H1 (cell line): ENCODE measurements at regions not wholly inside any gene's neighbourhood (a gene's known extent, or its start where the extent isn't known, plus 50 kb on each side); places are given as distances from the start of the nearest gene placed in this dataset.

Experiments
- CTCF ChIA-PET: fragments of 300-600 bp; sonication (Branson Sonifier 250); formaldehyde crosslinking; loops from one replicate; lab custom pipeline; 2021; ENCODE audit not compliant: partially characterized antibody; lab: Charles Lee
- POLR2A ChIA-PET: fragments of 300-600 bp; sonication (Branson Sonifier 250); formaldehyde crosslinking; loops from one replicate; lab custom pipeline; 2021; ENCODE audit warnings: inconsistent platforms; ENCODE audit not compliant: partially characterized antibody; lab: Charles Lee
- DNase-seq, 2 experiments: peaks; one replicate each; pipeline versions ENCODE4 v3.0.0 to v3.0.0-alpha.2; 2010 to 2022; ENCODE audit warnings: low spot score in 2 of 2, low read depth in 1 of 2, mixed read lengths in 1 of 2
- FAIRE-seq: peaks from 2 replicates; lab custom pipeline; 2011; peaks lifted over from hg19 to GRCh38; lab: Jason Lieb, UNC
- H2AFZ ChIP-seq: 2 replicates; pipeline ENCODE4 v1.8.1; 2012; ENCODE audit warnings: low read length, inconsistent platforms
- H2AK5ac ChIP-seq: 2 replicates; pipeline ENCODE4 v1.6.1; 2013; ENCODE audit warnings: low read depth, low read length
- H2BK120ac ChIP-seq: replicated peaks from 2 replicates; pipeline ENCODE3; 2013; ENCODE audit warnings: low read depth, low read length, inconsistent platforms
- H2BK12ac ChIP-seq: 2 replicates; pipeline ENCODE4 v1.6.1; 2013; ENCODE audit warnings: low read depth, low read length
- H2BK15ac ChIP-seq: 2 replicates; pipeline ENCODE4 v1.6.1; 2013; ENCODE audit warnings: low read length
- H2BK20ac ChIP-seq: 2 replicates; pipeline ENCODE4 v1.6.1; 2013; ENCODE audit warnings: low read length
- H2BK5ac ChIP-seq: 2 replicates; pipeline ENCODE4 v1.6.1; 2013; ENCODE audit warnings: low read depth, low read length
- H3K14ac ChIP-seq: 2 replicates; pipeline ENCODE4 v1.6.1; 2013; ENCODE audit warnings: inconsistent platforms; ENCODE audit not compliant: insufficient read length
- H3K18ac ChIP-seq: 2 replicates; pipeline ENCODE4 v1.6.1; 2013; ENCODE audit warnings: low read length; ENCODE audit errors: extremely low read depth
- H3K23ac ChIP-seq: 2 replicates; pipeline ENCODE4 v1.6.1; 2013; ENCODE audit warnings: inconsistent platforms; ENCODE audit not compliant: insufficient read length
- H3K23me2 ChIP-seq: 2 replicates; pipeline ENCODE4 v1.6.1; 2013; ENCODE audit warnings: low read depth, low read length
- H3K27ac ChIP-seq: 2 replicates; pipeline ENCODE4 v1.6.1; 2011; ENCODE audit warnings: low read depth, low read length, inconsistent platforms
- H3K27me3 ChIP-seq, 4 experiments: replicated peaks in 1 of 4; 1 replicate in 1 of 4; 2 replicates in 3 of 4; pipeline versions ENCODE4 v1.6.1 to v1.8.1; 2011 to 2013; ENCODE audit warnings: low read length in 3 of 4, mild to moderate bottlenecking in 3 of 4, inconsistent platforms in 2 of 4, mixed read lengths in 2 of 4, moderate library complexity in 1 of 4; ENCODE audit not compliant: control insufficient read depth in 3 of 4, insufficient read depth in 3 of 4; ENCODE audit errors: extremely low read depth in 1 of 4
- H3K36me3 ChIP-seq, 4 experiments: 2 replicates each; pipeline versions ENCODE4 v1.6.1 to v1.8.1; 2011 to 2013; ENCODE audit warnings: mild to moderate bottlenecking in 4 of 4, low read length in 3 of 4, moderate library complexity in 2 of 4, control low read depth in 1 of 4, inconsistent platforms in 1 of 4; ENCODE audit not compliant: insufficient read depth in 4 of 4, control insufficient read depth in 2 of 4
- H3K4ac ChIP-seq: replicated peaks from 2 replicates; pipeline ENCODE3; 2013; ENCODE audit warnings: low read length, low read depth, mixed read lengths, inconsistent platforms; ENCODE audit not compliant: insufficient read length
- H3K4me1 ChIP-seq, 4 experiments: replicated peaks in 1 of 4; 1 replicate in 1 of 4; 2 replicates in 3 of 4; pipeline versions ENCODE4 v1.6.1 to v1.8.1; 2011 to 2013; ENCODE audit warnings: low read length in 3 of 4, inconsistent platforms in 2 of 4, mixed read lengths in 1 of 4; ENCODE audit not compliant: insufficient read depth in 4 of 4, control insufficient read depth in 3 of 4
- H3K4me2 ChIP-seq, 2 experiments: 2 replicates each; pipeline versions ENCODE4 v1.6.1 to v1.8.1; 2011 to 2013; ENCODE audit warnings: low read depth in 2 of 2, low read length in 2 of 2, control low read depth in 1 of 2, inconsistent platforms in 1 of 2, mild to moderate bottlenecking in 1 of 2; ENCODE audit not compliant: insufficient read depth in 1 of 2
- H3K4me3 ChIP-seq, 4 experiments: fragments of 200-600, 300-600 bp in 1 of 4; sonication (generic), shearing (Covaris generic), sonication (Bioruptor Twin) in 1 of 4; 2 replicates each; pipeline versions ENCODE4 v1.5.1 to v1.8.1; 2011 to 2016; ENCODE audit warnings: low read length in 4 of 4, low read depth in 3 of 4, control low read depth in 2 of 4, inconsistent platforms in 2 of 4, mild to moderate bottlenecking in 2 of 4, mixed read lengths in 1 of 4, moderate library complexity in 1 of 4; ENCODE audit not compliant: insufficient read depth in 2 of 4; ENCODE audit errors: extremely low read depth in 1 of 4
- H3K56ac ChIP-seq: replicated peaks from 2 replicates; pipeline ENCODE3; 2013; ENCODE audit warnings: low read depth, mild to moderate bottlenecking, mixed read lengths, low read length, inconsistent platforms; ENCODE audit not compliant: insufficient read length
- H3K79me1 ChIP-seq: 2 replicates; pipeline ENCODE4 v1.6.1; 2013; ENCODE audit warnings: low read depth, low read length, control low read depth
- H3K79me2 ChIP-seq, 2 experiments: 2 replicates each; pipeline versions ENCODE4 v1.6.1 to v1.8.1; 2012 to 2013; ENCODE audit warnings: low read length in 2 of 2, mild to moderate bottlenecking in 2 of 2, inconsistent platforms in 1 of 2; ENCODE audit not compliant: insufficient read depth in 2 of 2, control insufficient read depth in 1 of 2
- H3K9ac ChIP-seq, 4 experiments: replicated peaks in 1 of 4; 1 replicate in 1 of 4; 2 replicates in 3 of 4; pipeline versions ENCODE4 v1.6.1 to v1.8.1; 2011 to 2013; ENCODE audit warnings: low read depth in 3 of 4, low read length in 3 of 4, control low read depth in 2 of 4, mild to moderate bottlenecking in 2 of 4, moderate library complexity in 2 of 4, inconsistent platforms in 1 of 4; ENCODE audit errors: extremely low read depth in 1 of 4
- H3K9me3 ChIP-seq, 2 experiments: 2 replicates each; pipeline versions ENCODE4 v1.6.1 to v1.8.1; 2012 to 2013; ENCODE audit warnings: mild to moderate bottlenecking in 2 of 2, moderate library complexity in 2 of 2, control low read depth in 1 of 2, inconsistent platforms in 1 of 2, low read depth in 1 of 2, low read length in 1 of 2, mixed read lengths in 1 of 2; ENCODE audit not compliant: insufficient read depth in 2 of 2
- H4K20me1 ChIP-seq, 2 experiments: replicated peaks in 1 of 2; 2 replicates each; pipeline versions ENCODE3 to v1.8.1; 2011 to 2013; ENCODE audit warnings: inconsistent platforms in 2 of 2, low read length in 2 of 2, mild to moderate bottlenecking in 1 of 2; ENCODE audit not compliant: insufficient read depth in 2 of 2, control insufficient read depth in 1 of 2
- H4K5ac ChIP-seq: 2 replicates; pipeline ENCODE4 v1.6.1; 2013; ENCODE audit warnings: low read length, low read depth, mixed read lengths, inconsistent platforms; ENCODE audit not compliant: insufficient read length
- H4K8ac ChIP-seq: 2 replicates; pipeline ENCODE4 v1.8.0; 2013; ENCODE audit warnings: mild to moderate bottlenecking, moderate library complexity, low read length, inconsistent platforms; ENCODE audit not compliant: insufficient read depth; ENCODE audit errors: extremely low read depth
- H4K91ac ChIP-seq: replicated peaks from 2 replicates; pipeline ENCODE3; 2013; ENCODE audit warnings: low read length, mixed read lengths, inconsistent platforms; ENCODE audit not compliant: insufficient read length
- CHD1 ChIP-seq: IDR thresholded peaks from 2 replicates; pipeline ENCODE4 v1.6.1; 2012; ENCODE audit warnings: low read depth, low read length, improper control_type of control experiment
- EGR1 ChIP-seq: IDR thresholded peaks from 2 replicates; pipeline ENCODE4 v1.6.1; 2011; ENCODE audit warnings: low read depth, low read length, borderline replicate concordance
- EZH2 ChIP-seq: fragments of 200-600 bp; sonication (generic); IDR thresholded peaks from 2 replicates; pipeline ENCODE4 v1.7.1; 2012; ENCODE audit warnings: low read depth, mild to moderate bottlenecking, moderate library complexity, low read length, inconsistent platforms; ENCODE audit not compliant: severe bottlenecking
- KDM4A ChIP-seq: IDR thresholded peaks from one replicate; pipeline ENCODE4 v1.7.1; 2012; ENCODE audit warnings: low read depth, mild to moderate bottlenecking, moderate library complexity, low read length, inconsistent platforms; ENCODE audit not compliant: severe bottlenecking
- KDM5A ChIP-seq: fragments of 200-600 bp; IDR thresholded peaks from 2 replicates; pipeline ENCODE4 v1.7.1; 2012; ENCODE audit warnings: mild to moderate bottlenecking, low read length, inconsistent platforms, mixed read lengths
- MAFK ChIP-seq: IDR thresholded peaks from 2 replicates; pipeline ENCODE4 v1.6.1; 2012; ENCODE audit warnings: low read depth, mild to moderate bottlenecking, improper control_type of control experiment, low read length
- POLR2A ChIP-seq, 2 experiments: IDR thresholded peaks; 1 replicate in 1 of 2; 2 replicates in 1 of 2; pipeline ENCODE4 v1.6.1; 2011; ENCODE audit warnings: low read depth in 2 of 2, low read length in 2 of 2, mild to moderate bottlenecking in 2 of 2; ENCODE audit errors: control extremely low read depth in 1 of 2
- SP2 ChIP-seq: IDR thresholded peaks from 2 replicates; pipeline ENCODE4 v1.6.1; 2012; ENCODE audit warnings: mild to moderate bottlenecking, low read length, inconsistent platforms
- WGBS, 2 experiments: shearing (Covaris generic) in 1 of 2; methylation state at CpG; one replicate each; pipeline versions ENCODE4 v1.1.6 to v1.1.7; 2013 to 2015; ENCODE audit warnings: low lambda C conversion rate in 2 of 2, mixed read lengths in 2 of 2, inconsistent platforms in 1 of 2, low coverage in 1 of 2, missing lambda C conversion rate in 1 of 2; ENCODE audit not compliant: insufficient replicate concordance in 2 of 2, insufficient coverage in 1 of 2, insufficient read length in 1 of 2; ENCODE audit errors: extremely low coverage in 1 of 2, missing lambda C conversion rate in 1 of 2; 5-methylcytosine and 5-hydroxymethylcytosine counted together

- H3K18ac ChIP-seq = no peak overlapping the region
- H2BK15ac ChIP-seq = no peak overlapping the region
- no peak overlapping the region for H3K56ac ChIP-seq
- no peaks in the 10 kb centered on the region for H3K36me3 ChIP-seq
- no peaks in the 10 kb centered on the region for H3K23me2 ChIP-seq
- H3K14ac ChIP-seq = no peak overlapping the region
- no peak overlapping the region for H2BK12ac ChIP-seq
- H3K27me3 ChIP-seq = no peaks in the 10 kb centered on the region
- CTCF ChIA-PET = interaction anchor here (1.4 kb wide), 1 partner anchor 53 kb away, joined by 4 read pairs; no protein-coding TSS in a partner anchor
- 76% methylated on average over 6 of the region's 6 CpGs; no CpG with 5 or more reads in 1 of the 2 experiments for WGBS, 2 experiments
- no peak overlapping the region for H3K27ac ChIP-seq
- no peak overlapping the region for H2BK20ac ChIP-seq
- H2AK5ac ChIP-seq = no peak overlapping the region
- no peak overlapping the region for H3K4me3 ChIP-seq
- H3K79me2 ChIP-seq = no peaks in the 10 kb centered on the region
- no peaks in the 10 kb centered on the region for H4K20me1 ChIP-seq
- peak overlapping the region; percentile 92; the same call in 1 of the 2 replicates for H2AFZ ChIP-seq
- no peak overlapping the region for H3K9ac ChIP-seq
- FAIRE-seq = no peak
- H3K4me1 ChIP-seq = no peaks in the 10 kb centered on the region
- no peak overlapping the region for H2BK120ac ChIP-seq
- no peak overlapping the region for H3K4ac ChIP-seq
- no peak overlapping the region for H3K4me2 ChIP-seq
- TF ChIP-seq EGR1 (no peak), CHD1 (no peak), KDM5A (no peak), EZH2 (no peak), SP2 (no peak), MAFK (no peak), KDM4A (no peak), POLR2A (IDR thresholded peaks at IDR 0.05; ENCODE audit: control extremely low read depth in 1 of 2, low read depth in 2 of 2, low read length in 2 of 2) (no peak)
- TF ChIP-seq, all 59 proteins: peak for 0
- no peak overlapping the region for H2BK5ac ChIP-seq
- no peak overlapping the region for H4K8ac ChIP-seq
- H4K5ac ChIP-seq = no peak overlapping the region
- H3K79me1 ChIP-seq = no peaks in the 10 kb centered on the region
- H3K23ac ChIP-seq = no peak overlapping the region
- no peaks in the 10 kb centered on the region for H3K9me3 ChIP-seq
- DNase-seq = no peak
- POLR2A ChIA-PET = no interaction called here
- no peak overlapping the region for H4K91ac ChIP-seq
Observed at GRCh38 chr13:81223778-81224177, 882.9 kb upstream of the SPRY2 start.
